C4-2B (cell line): ENCODE measurements at regions not wholly inside any gene's neighbourhood (a gene's known extent, or its start where the extent isn't known, plus 50 kb on each side); places are given as distances from the start of the nearest gene placed in this dataset.
"Not testable (repeated sequence)": the region's sequence is repeated elsewhere in the genome, so short reads cannot be mapped to it uniquely, and the experiment has no call there.

Source experiments
- H3K27ac ChIP-seq: fragments of 450-650 bp; 2 replicates; pipeline ENCODE4 v1.5.1; 2017
- CTCF ChIP-seq: fragments of 450-650 bp; conservative IDR thresholded peaks from 2 replicates; pipeline ENCODE4 v1.5.1; 2017; ENCODE audit warnings: mild to moderate bottlenecking
- ZFX ChIP-seq: fragments of 450-650 bp; IDR thresholded peaks from 2 replicates; pipeline ENCODE4 v1.6.1; 2017

- TF ChIP-seq ZFX: no peak
- no peak for TF ChIP-seq CTCF
- H3K27ac ChIP-seq: no peak overlapping the region
Measured at GRCh38 chr4:138393886-138394610, 151.9 kb upstream of the SLC7A11 start.

GRCh38 chr4:138392751-138393308, 150.7 kb upstream of the SLC7A11 start:
- H3K27ac ChIP-seq: no peak overlapping the region
- TF ChIP-seq CTCF: no peak
- no peak for TF ChIP-seq ZFX

GRCh38 chr4:138389976-138390685, 148.0 kb upstream of the SLC7A11 start:
- TF ChIP-seq ZFX (no peak), CTCF (no peak)
- H3K27ac ChIP-seq: no peak overlapping the region

- TF ChIP-seq CTCF: no peak
- no peak for TF ChIP-seq ZFX
- no peak overlapping the region for H3K27ac ChIP-seq
Measured at GRCh38 chr4:138374947-138375346, 132.8 kb upstream of the SLC7A11 start.

- TF ChIP-seq ZFX (no peak), CTCF (no peak)
- H3K27ac ChIP-seq: no peak overlapping the region
Measured at GRCh38 chr4:138367942-138368341, 125.8 kb upstream of the SLC7A11 start.

GRCh38 chr4:138352446-138352845, 110.3 kb upstream of the SLC7A11 start:
- H3K27ac ChIP-seq: not testable (repeated sequence)

- TF ChIP-seq ZFX (no peak), CTCF (no peak)
- no peak overlapping the region for H3K27ac ChIP-seq
Measured at GRCh38 chr4:138348055-138348454, 105.9 kb upstream of the SLC7A11 start.
